Retinal pigment epithelial cell (primary cell): ENCODE measurements at regions not wholly inside any gene's neighbourhood (a gene's known extent, or its start where the extent isn't known, plus 50 kb on each side); places are given as distances from the start of the nearest gene placed in this dataset.

Source experiments
- DNase-seq: peaks from one replicate; pipeline ENCODE4 v3.0.0-alpha.2; 2010; ENCODE audit warnings: low read depth
- H3K4me3 ChIP-seq: 2 replicates; pipeline ENCODE4 v1.5.1; 2011; ENCODE audit warnings: mild to moderate bottlenecking, low read length, control low read depth, moderate library complexity
- TF ChIP-seq, protein P1 (sequence below): conservative IDR thresholded peaks from 2 replicates; pipeline ENCODE4 v1.5.1; 2011; ENCODE audit warnings: low read depth, low read length, control low read depth, inconsistent platforms

DNA sequence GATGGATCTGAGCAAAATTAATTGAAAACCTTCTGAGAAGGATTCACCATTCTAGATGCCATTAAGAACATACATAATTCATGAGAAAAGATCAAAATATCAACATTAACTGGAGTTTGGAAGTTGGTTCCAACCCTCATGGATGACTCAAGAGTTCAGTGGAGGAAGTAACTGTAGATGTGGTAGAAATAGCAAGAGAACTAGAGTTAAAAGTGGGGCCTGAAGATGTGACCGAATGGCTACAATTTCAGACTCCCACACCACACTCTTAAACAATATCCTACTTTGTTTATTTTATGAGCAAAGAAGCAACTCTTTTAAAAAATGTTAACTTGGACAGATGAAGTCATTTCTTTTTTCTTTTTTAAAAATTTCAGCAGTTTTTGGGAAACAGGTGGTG is 354.3 kb downstream of the KLF12 start:
- H3K4me3 ChIP-seq = no peak overlapping the region
- DNase-seq = no peak
- TF ChIP-seq, protein P1, sequence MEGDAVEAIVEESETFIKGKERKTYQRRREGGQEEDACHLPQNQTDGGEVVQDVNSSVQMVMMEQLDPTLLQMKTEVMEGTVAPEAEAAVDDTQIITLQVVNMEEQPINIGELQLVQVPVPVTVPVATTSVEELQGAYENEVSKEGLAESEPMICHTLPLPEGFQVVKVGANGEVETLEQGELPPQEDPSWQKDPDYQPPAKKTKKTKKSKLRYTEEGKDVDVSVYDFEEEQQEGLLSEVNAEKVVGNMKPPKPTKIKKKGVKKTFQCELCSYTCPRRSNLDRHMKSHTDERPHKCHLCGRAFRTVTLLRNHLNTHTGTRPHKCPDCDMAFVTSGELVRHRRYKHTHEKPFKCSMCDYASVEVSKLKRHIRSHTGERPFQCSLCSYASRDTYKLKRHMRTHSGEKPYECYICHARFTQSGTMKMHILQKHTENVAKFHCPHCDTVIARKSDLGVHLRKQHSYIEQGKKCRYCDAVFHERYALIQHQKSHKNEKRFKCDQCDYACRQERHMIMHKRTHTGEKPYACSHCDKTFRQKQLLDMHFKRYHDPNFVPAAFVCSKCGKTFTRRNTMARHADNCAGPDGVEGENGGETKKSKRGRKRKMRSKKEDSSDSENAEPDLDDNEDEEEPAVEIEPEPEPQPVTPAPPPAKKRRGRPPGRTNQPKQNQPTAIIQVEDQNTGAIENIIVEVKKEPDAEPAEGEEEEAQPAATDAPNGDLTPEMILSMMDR = no peak

DNA sequence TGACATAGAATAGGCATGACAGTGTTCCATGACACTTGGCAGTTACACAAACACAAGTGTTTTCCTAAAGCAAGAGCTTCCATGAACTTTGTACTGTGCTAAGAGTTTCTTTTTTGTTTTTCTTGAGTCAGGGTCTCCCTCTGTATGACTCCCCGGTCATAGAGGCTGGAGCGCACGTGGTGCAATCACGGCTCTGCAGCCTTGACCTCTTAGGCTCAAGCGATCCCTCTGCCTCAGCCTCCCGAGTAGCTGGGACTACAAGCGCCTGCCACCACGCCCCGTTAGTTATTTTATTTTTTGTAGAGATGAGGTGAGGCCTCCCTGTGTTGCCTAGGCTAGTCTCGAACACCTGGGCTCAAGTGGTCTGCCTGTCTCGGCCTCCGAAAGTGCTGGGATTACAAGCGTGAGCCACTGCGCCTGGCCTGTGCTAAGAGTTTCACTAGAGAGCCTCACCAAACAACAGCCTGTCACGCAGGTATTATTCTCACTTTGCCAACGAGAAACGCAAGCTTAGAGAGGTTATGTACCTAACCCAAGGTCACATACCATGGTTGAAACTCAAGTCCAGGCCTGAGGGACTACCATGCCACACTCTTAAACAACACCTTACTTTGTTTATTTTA is 355.9 kb downstream of the KLF12 start:
- DNase-seq = no peak
- no peak overlapping the region for H3K4me3 ChIP-seq
- TF ChIP-seq, protein P1 = no peak

DNA sequence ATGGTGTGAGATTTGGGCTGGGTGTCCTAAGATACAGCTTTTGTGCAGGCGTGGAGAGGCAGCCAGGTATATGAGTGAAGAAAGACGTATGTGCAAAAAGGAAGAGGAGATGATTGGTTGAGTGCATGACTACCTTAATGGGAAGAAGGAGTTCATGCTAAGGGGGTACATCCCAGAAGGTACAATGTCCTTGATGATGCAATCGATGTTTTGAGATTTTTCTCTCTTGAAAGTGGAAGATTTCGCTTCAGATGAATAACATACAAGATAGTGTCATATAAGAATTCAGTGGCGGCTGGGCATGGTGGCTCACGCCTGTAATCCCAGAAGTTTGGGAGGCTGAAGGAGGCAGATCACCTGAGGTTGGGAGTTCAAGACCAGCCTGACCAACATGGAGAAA is 357.1 kb downstream of the KLF12 start:
- H3K4me3 ChIP-seq = no peak overlapping the region
- TF ChIP-seq, protein P1 = no peak
- no peak for DNase-seq

DNA sequence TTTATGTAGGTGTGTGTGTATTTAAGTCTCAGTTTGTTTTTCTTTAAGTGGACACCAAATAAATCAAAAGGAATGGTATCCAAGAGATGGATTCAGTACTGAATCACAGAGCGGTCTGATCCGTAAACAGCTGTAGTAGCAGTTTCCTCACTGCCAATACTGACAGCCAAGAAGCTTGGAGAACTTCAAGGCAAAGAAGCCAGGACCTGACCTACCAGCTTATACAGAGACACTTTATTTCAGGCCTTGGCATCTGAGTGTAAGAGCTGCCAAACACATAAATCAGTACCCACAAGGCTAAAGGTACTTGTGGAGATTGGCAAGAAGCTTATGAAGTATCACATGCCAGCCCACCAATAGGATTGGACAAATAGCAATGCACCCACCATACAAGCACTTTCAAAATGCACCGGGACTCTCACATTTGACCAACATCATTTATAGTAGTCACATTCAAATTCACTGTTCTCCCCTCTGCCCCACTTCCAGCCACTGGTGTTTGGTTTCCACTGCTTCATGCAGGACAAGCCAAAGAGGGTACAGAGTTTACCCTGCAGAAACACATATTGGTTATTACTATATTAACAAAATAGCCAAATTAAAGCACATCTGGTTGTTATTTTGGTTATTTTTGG is 357.9 kb downstream of the KLF12 start:
- TF ChIP-seq, protein P1 = no peak
- DNase-seq = no peak

DNA sequence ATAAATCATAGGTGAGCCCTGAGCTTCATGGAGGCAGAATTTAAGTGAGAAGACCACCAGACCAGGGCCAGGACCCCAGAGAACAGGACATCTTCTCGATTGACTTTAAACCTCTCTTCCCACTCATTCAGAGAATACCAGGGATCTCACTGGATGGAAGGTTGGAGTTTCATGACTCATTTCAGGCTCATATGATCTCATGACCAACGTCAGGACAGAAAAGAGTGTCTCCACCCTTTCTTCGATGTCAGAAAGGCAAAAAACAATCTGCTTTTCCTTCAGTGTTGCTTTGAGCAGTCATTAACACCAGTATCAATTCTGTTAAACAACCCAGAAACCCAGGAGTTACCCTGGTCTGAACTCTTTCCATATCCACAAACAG is 361.0 kb downstream of the KLF12 start:
- no peak for DNase-seq
- TF ChIP-seq, protein P1 = no peak
- H3K4me3 ChIP-seq = no peak overlapping the region

More for the DNA sequence above, 357.9 kb downstream of the KLF12 start:
- no peak overlapping the region for H3K4me3 ChIP-seq

DNA sequence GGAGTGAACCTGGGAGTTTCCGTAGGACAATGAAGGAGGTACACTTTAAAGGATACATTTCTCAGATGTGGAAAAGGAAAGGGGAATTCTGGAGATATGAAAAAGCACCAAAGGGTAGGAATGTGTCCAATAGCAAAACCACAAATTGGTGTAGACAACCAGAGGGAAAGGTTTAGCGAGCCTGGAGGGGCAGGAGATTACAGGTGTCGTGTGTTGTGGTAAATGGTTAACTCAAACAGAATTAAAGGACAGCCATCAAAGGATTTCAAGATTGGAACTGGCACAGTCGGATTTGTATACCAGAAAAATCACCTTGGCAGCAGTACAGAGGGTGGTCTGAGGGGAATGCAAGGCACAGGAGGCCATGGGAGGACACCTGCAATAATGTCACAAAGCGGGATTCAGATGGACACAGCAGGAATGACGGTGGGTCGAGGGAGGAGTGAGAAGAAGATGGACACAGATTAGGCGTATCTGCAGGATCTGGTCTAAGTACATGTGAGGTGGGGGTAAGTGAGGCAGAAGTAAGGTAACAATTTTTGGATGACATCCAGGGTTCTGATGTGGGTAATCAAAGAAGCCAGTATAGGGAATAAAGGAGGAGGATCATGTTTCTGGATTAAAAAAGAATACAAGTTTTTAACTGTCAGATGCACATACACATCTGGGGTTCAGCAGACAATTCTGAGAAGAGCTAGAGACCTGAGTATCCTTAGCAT is 361.6 kb downstream of the KLF12 start:
- H3K4me3 ChIP-seq = no peak overlapping the region
- no peak for DNase-seq
- TF ChIP-seq, protein P1 = no peak
